CD14-positive monocyte (primary cell): ENCODE measurements at regions not wholly inside any gene's neighbourhood (a gene's known extent, or its start where the extent isn't known, plus 50 kb on each side); places are given as distances from the start of the nearest gene placed in this dataset.

Experiments
- DNase-seq, 3 donors: peaks; one replicate each; pipeline ENCODE4 v3.0.0-alpha.2; 2011 to 2022
- H2AFZ ChIP-seq: 2 replicates; pipeline ENCODE4 v1.6.0; 2012; ENCODE audit warnings: mild to moderate bottlenecking, low read depth, low read length, inconsistent platforms; ENCODE audit not compliant: insufficient read depth, poor library complexity, severe bottlenecking
- H3K27ac ChIP-seq, 2 donors: 1 replicate in 1 of 2; 2 replicates in 1 of 2; pipeline ENCODE4 v1.5.1; 2012 to 2013; ENCODE audit warnings: low read length in 2 of 2, control low read depth in 1 of 2, inconsistent platforms in 1 of 2, low read depth in 1 of 2, mild to moderate bottlenecking in 1 of 2
- H3K27me3 ChIP-seq, 2 donors: one replicate each; pipeline versions ENCODE4 v1.6.0 to v1.6.1; 2011 to 2013; ENCODE audit warnings: low read length in 2 of 2; ENCODE audit not compliant: control insufficient read depth in 2 of 2, insufficient read depth in 2 of 2
- H3K36me3 ChIP-seq, 2 donors: replicated peaks in 1 of 2; 1 replicate in 1 of 2; 2 replicates in 1 of 2; pipeline versions ENCODE4 v1.5.1 to v1.6.1; 2012 to 2013; ENCODE audit warnings: low read length in 2 of 2, control low read depth in 1 of 2, inconsistent platforms in 1 of 2, mild to moderate bottlenecking in 1 of 2; ENCODE audit not compliant: insufficient read depth in 2 of 2, control insufficient read depth in 1 of 2
- H3K4me1 ChIP-seq, 2 donors: 1 replicate in 1 of 2; 2 replicates in 1 of 2; pipeline versions ENCODE4 v1.5.1 to v1.6.1; 2012 to 2013; ENCODE audit warnings: low read length in 2 of 2, control low read depth in 1 of 2, inconsistent platforms in 1 of 2, mild to moderate bottlenecking in 1 of 2, moderate library complexity in 1 of 2; ENCODE audit not compliant: insufficient read depth in 2 of 2, control insufficient read depth in 1 of 2
- H3K4me2 ChIP-seq: replicated peaks from 2 replicates; pipeline ENCODE3; 2012; ENCODE audit warnings: low read length, moderate library complexity, mild to moderate bottlenecking; ENCODE audit not compliant: poor library complexity, severe bottlenecking; ENCODE audit errors: extremely low read depth
- H3K4me3 ChIP-seq, 3 experiments: fragments of 200-600 bp in 1 of 3; sonication (generic) in 1 of 3; replicated peaks in 1 of 3; 1 replicate in 2 of 3; 2 replicates in 1 of 3; pipeline ENCODE4 v1.5.1; 2011 to 2013; ENCODE audit warnings: low read length in 3 of 3, mild to moderate bottlenecking in 3 of 3, control low read depth in 2 of 3, low read depth in 2 of 3, inconsistent platforms in 1 of 3, moderate library complexity in 1 of 3
- H3K79me2 ChIP-seq: 2 replicates; pipeline ENCODE4 v1.6.0; 2012; ENCODE audit warnings: mild to moderate bottlenecking, control low read depth, inconsistent platforms, low read length, moderate library complexity; ENCODE audit not compliant: insufficient read depth
- H3K9ac ChIP-seq: 2 replicates; pipeline ENCODE4 v1.6.0; 2017; ENCODE audit warnings: low read length, mild to moderate bottlenecking; ENCODE audit not compliant: insufficient read depth, poor library complexity, severe bottlenecking
- H3K9me3 ChIP-seq, 2 donors: replicated peaks in 1 of 2; 1 replicate in 1 of 2; 2 replicates in 1 of 2; pipeline versions ENCODE4 v1.5.1 to v1.6.1; 2012 to 2013; ENCODE audit warnings: low read length in 2 of 2, control low read depth in 1 of 2; ENCODE audit not compliant: control insufficient read depth in 1 of 2, insufficient read depth in 1 of 2
- H4K20me1 ChIP-seq: 2 replicates; pipeline ENCODE4 v1.6.0; 2012; ENCODE audit warnings: mild to moderate bottlenecking, low read length, control low read depth, moderate library complexity; ENCODE audit not compliant: insufficient read depth
- H3K27ac Mint-ChIP-seq, 7 donors: one replicate each; pipeline ENCODE4 v1.8.0; 2020; ENCODE audit warnings: mild to moderate bottlenecking in 7 of 7, mixed read lengths in 7 of 7, moderate library complexity in 6 of 7, inconsistent platforms in 2 of 7
- H3K27me3 Mint-ChIP-seq, 3 donors: one replicate each; pipeline ENCODE4 v1.8.0; 2021 to 2022; ENCODE audit warnings: low read depth in 3 of 3, mild to moderate bottlenecking in 3 of 3, mixed read lengths in 3 of 3, moderate library complexity in 3 of 3, inconsistent platforms in 1 of 3
- H3K36me3 Mint-ChIP-seq, 2 donors: one replicate each; pipeline ENCODE4 v1.8.0; 2020; ENCODE audit warnings: mixed read lengths in 2 of 2, inconsistent platforms in 1 of 2, mild to moderate bottlenecking in 1 of 2
- H3K4me1 Mint-ChIP-seq: one replicate; pipeline ENCODE4 v1.8.0; 2020; ENCODE audit warnings: mild to moderate bottlenecking, mixed read lengths
- H3K4me3 Mint-ChIP-seq, 2 donors: one replicate each; pipeline ENCODE4 v1.8.0; 2020; ENCODE audit warnings: mild to moderate bottlenecking in 2 of 2, mixed read lengths in 2 of 2, moderate library complexity in 1 of 2
- H3K9me3 Mint-ChIP-seq, 7 donors: one replicate each; pipeline ENCODE4 v1.8.0; 2020 to 2022; ENCODE audit warnings: mixed read lengths in 7 of 7, mild to moderate bottlenecking in 6 of 7, moderate library complexity in 6 of 7, inconsistent platforms in 2 of 7
- WGBS: methylation state at CpG from one replicate; pipeline ENCODE4 v1.1.5; 2013; ENCODE audit warnings: missing lambda C conversion rate; ENCODE audit not compliant: insufficient coverage; 5-methylcytosine and 5-hydroxymethylcytosine counted together
- intact Hi-C, 2 donors: fragments of 100-400 bp; cut with micrococcal nuclease; formaldehyde crosslinking; loops; one replicate each; pipeline versions ENCODE4 v1.15.0 to v1.15.1; 2023
- TF ChIP-seq, protein P1 (sequence below): fragments of 200-600 bp; IDR thresholded peaks from one replicate; pipeline ENCODE4 v1.8.0; 2022; ENCODE audit warnings: antibody characterized with exemption, mild to moderate bottlenecking

DNA sequence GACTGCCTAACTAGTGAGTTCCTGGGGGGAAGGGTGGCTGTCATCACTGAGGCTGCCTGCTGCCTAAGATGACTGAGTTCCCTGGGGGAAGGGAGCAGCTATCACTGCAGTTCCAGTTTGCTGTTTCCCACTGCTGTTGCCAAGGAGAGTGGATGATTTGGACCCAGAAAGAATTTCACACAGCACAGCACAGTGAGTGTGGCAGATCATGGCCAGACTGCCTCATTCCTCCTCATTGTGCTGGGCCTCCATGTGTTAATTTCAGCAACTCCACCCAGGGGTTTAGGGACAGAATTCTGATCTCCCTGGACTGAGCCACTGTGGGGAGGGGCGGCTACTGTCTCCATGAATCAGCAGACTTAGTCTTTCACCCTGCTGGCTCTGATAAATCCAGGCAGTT lies 125.0 kb downstream of the TEX13C start:
- Mint-ChIP-seq H3K4me3 (no peak overlapping the region), H3K27me3 (peaks cover 0 to 2% (median 1%) of the 10 kb centered on the region in 3 donors)
- H3K27me3 ChIP-seq, result no peaks in the 10 kb centered on the region

DNA sequence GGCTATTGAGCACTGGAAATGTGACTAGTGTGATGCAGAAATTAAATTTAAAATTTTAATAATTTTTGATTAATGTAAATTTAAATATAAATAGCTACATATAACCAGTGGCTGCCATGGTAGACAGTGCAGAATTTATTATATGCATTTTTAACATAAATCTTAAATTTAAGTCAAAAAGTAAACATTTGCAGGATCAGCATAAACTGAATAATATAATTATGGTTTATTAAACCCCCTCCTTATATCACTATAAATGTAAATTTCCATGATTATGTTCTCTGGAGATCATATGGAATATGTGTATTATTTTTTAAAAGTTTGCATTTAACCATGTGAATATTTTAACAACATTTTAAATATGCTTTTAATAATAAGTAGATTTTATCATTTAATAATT lies 155.8 kb downstream of the TEX13C start:
- H3K4me1 Mint-ChIP-seq, result no peaks in the 10 kb centered on the region

More for the DNA sequence above, 125.0 kb downstream of the TEX13C start:
- Histone ChIP-seq H4K20me1 (no peaks in the 10 kb centered on the region), H3K4me3 (no peak overlapping the region), H3K79me2 (no peaks in the 10 kb centered on the region), H3K4me2 (no peak overlapping the region), H3K4me1 (no peaks in the 10 kb centered on the region), H3K9me3 (peaks cover 0 to 10% of the 10 kb centered on the region in 2 donors), H3K9ac (no peak overlapping the region), H3K27ac (no peak overlapping the region), H2AFZ (no peak overlapping the region), H3K36me3 (no peaks in the 10 kb centered on the region)
- intact Hi-C loops, result no loop called here
- no peak for DNase-seq
- H3K9me3 Mint-ChIP-seq, result peaks cover 0 to 8% (median 2%) of the 10 kb centered on the region in 7 donors
- no peaks in the 10 kb centered on the region for H3K4me1 Mint-ChIP-seq
- H3K27ac Mint-ChIP-seq, result no peak overlapping the region
- 71% methylated on average over 1 of the region's 1 CpG for WGBS
- no peaks in the 10 kb centered on the region for H3K36me3 Mint-ChIP-seq
- TF ChIP-seq, protein P1, sequence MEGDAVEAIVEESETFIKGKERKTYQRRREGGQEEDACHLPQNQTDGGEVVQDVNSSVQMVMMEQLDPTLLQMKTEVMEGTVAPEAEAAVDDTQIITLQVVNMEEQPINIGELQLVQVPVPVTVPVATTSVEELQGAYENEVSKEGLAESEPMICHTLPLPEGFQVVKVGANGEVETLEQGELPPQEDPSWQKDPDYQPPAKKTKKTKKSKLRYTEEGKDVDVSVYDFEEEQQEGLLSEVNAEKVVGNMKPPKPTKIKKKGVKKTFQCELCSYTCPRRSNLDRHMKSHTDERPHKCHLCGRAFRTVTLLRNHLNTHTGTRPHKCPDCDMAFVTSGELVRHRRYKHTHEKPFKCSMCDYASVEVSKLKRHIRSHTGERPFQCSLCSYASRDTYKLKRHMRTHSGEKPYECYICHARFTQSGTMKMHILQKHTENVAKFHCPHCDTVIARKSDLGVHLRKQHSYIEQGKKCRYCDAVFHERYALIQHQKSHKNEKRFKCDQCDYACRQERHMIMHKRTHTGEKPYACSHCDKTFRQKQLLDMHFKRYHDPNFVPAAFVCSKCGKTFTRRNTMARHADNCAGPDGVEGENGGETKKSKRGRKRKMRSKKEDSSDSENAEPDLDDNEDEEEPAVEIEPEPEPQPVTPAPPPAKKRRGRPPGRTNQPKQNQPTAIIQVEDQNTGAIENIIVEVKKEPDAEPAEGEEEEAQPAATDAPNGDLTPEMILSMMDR, result no peak

More for the DNA sequence above, 155.8 kb downstream of the TEX13C start:
- no peak overlapping the region for H3K4me3 ChIP-seq
- intact Hi-C loops, result no loop called here
- no peaks in the 10 kb centered on the region for H3K79me2 ChIP-seq
- H3K27ac Mint-ChIP-seq, result no peak overlapping the region
- no peaks in the 10 kb centered on the region for H3K36me3 ChIP-seq
- H3K9me3 ChIP-seq, result no peaks in the 10 kb centered on the region
- H4K20me1 ChIP-seq, result no peaks in the 10 kb centered on the region
- H2AFZ ChIP-seq, result no peak overlapping the region
- no peaks in the 10 kb centered on the region for H3K36me3 Mint-ChIP-seq
- H3K9ac ChIP-seq, result no peak overlapping the region
- TF ChIP-seq, protein P1, result no peak
- no peak overlapping the region for H3K4me2 ChIP-seq
- no peaks in the 10 kb centered on the region for H3K4me1 ChIP-seq
- H3K27me3 ChIP-seq, result no peaks in the 10 kb centered on the region
- peaks cover 0 to 3% (median 0%) of the 10 kb centered on the region in 7 donors for H3K9me3 Mint-ChIP-seq
- H3K27me3 Mint-ChIP-seq, result no peaks in the 10 kb centered on the region
- no peak for DNase-seq
- no peak overlapping the region for H3K4me3 Mint-ChIP-seq
- H3K27ac ChIP-seq, result no peak overlapping the region
